ENCODE measurements at regions not wholly inside any gene's neighbourhood (a gene's known extent, or its start where the extent isn't known, plus 50 kb on each side); places are given as distances from the start of the nearest gene placed in this dataset.

DNA sequence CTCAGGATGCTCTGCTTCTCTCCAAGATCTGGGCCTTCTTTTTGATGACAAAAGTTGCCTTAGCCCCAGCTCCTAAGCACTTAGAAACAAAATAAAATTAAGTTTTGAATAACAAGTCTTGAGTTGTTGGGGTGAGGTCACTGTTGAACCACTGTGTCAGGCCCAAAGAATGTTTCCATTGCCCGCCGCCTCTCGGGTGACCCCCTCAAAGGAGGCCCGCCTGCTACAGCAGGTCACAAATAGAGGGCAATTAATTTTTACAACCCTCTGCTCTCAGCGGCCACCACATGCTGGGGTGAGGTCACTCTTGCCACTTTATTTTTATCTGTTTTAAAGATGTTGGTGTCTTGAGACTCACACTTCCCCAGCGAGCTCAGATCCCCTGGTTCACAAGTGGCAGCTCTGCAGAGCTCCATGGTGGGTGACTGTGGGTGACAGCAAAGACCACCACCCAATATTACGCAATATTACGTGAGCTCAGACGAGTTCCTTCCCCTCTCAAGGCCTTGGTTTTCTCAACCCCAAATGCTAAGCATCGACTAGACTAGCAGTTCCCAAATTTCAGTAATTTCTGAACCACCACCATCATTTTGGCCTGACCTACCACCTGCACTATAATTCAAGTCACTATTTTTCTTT lies 247.7 kb upstream of the PMEPA1 start:
- H3K27me3 ChIP-seq = peaks cover 0 to 6% (median 0%) of the 10 kb centered on the region in 4 donors
- intact Hi-C loops (cut with DNase I) = no loop called here
- WGBS, 2 donors = 75 to 80% methylated on average over 10 of the region's 10 CpGs
- peaks cover 0 to 16% (median 0%) of the 10 kb centered on the region in 3 donors for H3K4me1 ChIP-seq
- no peaks in the 10 kb centered on the region for H3K36me3 ChIP-seq
- H3K9me3 ChIP-seq = no peaks in the 10 kb centered on the region
- H3K27ac ChIP-seq = no peak overlapping the region
- DNase-seq = no peak
- no peak overlapping the region for H3K4me3 ChIP-seq
- no peak for TF ChIP-seq POLR2A (IDR thresholded peaks at IDR 0.05)
- TF ChIP-seq, protein P1, sequence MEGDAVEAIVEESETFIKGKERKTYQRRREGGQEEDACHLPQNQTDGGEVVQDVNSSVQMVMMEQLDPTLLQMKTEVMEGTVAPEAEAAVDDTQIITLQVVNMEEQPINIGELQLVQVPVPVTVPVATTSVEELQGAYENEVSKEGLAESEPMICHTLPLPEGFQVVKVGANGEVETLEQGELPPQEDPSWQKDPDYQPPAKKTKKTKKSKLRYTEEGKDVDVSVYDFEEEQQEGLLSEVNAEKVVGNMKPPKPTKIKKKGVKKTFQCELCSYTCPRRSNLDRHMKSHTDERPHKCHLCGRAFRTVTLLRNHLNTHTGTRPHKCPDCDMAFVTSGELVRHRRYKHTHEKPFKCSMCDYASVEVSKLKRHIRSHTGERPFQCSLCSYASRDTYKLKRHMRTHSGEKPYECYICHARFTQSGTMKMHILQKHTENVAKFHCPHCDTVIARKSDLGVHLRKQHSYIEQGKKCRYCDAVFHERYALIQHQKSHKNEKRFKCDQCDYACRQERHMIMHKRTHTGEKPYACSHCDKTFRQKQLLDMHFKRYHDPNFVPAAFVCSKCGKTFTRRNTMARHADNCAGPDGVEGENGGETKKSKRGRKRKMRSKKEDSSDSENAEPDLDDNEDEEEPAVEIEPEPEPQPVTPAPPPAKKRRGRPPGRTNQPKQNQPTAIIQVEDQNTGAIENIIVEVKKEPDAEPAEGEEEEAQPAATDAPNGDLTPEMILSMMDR (IDR thresholded peaks at IDR 0.05) = no peak

DNA sequence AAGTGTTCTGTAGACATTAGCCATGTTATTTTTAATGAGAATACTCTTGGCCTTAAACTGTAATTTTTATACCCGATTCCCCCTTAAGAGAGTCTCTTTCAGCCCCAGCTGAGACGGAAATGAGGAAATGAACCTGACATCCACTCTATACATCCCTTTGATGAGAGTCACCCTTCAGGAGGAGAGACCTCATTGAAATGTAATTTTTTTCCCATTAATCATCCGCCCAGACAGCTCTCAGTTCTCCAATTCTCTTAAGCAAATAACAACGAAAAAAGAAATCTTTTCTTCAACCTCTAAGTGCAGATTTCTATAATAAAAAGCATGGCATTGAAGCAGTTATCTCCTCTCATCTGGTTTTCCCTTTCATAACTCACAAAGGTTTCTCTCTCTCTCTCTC lies 243.8 kb upstream of the PMEPA1 start:
- no peak overlapping the region for H3K27ac ChIP-seq
- no peak for DNase-seq
- no peaks in the 10 kb centered on the region for H3K36me3 ChIP-seq
- intact Hi-C loops (cut with DNase I) = no loop called here
- TF ChIP-seq, protein P1 (IDR thresholded peaks at IDR 0.05) = no peak
- TF ChIP-seq POLR2A (IDR thresholded peaks at IDR 0.05) = no peak
- no peaks in the 10 kb centered on the region for H3K27me3 ChIP-seq
- no peak overlapping the region for H3K4me3 ChIP-seq
- WGBS, 2 donors = 39 to 69% methylated on average over 4 of the region's 4 CpGs
- H3K9me3 ChIP-seq = no peaks in the 10 kb centered on the region
- peaks cover 0 to 2% (median 0%) of the 10 kb centered on the region in 3 donors for H3K4me1 ChIP-seq

DNA sequence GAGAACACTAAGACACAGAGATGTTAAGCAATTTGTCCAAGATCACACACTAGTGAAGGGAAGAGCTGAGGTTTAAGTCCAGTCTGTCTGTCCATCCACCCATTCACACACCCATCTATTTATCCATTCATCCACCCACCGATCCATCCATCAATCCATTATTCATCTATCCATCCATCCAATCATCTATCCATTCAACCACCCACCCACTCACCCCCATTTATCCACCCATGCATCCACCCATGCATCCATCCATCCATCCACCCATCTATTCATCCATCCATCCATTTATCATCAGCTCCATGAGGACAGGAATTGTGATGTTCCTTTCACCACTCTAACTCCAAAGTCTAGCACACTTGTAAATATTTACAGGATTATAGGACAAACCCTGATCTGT lies 242.3 kb upstream of the PMEPA1 start:
- Histone ChIP-seq H3K27me3 (no peaks in the 10 kb centered on the region), H3K4me1 (peaks cover 0 to 12% (median 0%) of the 10 kb centered on the region in 3 donors), H3K4me3 (no peak overlapping the region), H3K36me3 (no peaks in the 10 kb centered on the region), H3K27ac (no peak overlapping the region), H3K9me3 (no peaks in the 10 kb centered on the region)
- intact Hi-C loops (cut with DNase I) = no loop called here
- TF ChIP-seq POLR2A (IDR thresholded peaks at IDR 0.05) = no peak
- TF ChIP-seq, protein P1 (IDR thresholded peaks at IDR 0.05) = no peak
- no peak for DNase-seq
- 97 to 100% methylated on average over 1 of the region's 1 CpG for WGBS, 2 donors

DNA sequence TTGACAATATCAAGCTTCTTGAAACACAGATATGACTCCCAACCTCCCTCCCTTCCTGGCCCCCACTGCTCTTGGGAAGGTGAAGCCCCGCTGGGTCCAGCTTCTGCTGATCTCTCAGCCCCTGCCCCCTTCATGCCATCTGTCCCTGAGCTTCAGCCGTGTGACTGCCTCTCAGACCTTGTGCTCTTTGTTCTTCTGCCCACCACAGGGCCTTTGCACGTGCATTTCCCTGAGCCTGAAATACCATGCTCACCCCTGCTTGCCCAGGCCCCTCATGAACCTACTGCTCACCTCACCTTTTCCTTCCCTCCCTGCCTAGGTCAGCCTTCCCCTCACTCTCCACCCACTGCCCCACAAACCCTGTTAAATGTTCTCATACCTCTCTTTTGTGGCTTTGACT lies 241.7 kb upstream of the PMEPA1 start:
- intact Hi-C loops (cut with DNase I) = no loop called here
- Histone ChIP-seq H3K27me3 (no peaks in the 10 kb centered on the region), H3K27ac (no peak overlapping the region), H3K36me3 (no peaks in the 10 kb centered on the region), H3K4me1 (peaks cover 0 to 12% (median 0%) of the 10 kb centered on the region in 3 donors), H3K9me3 (no peaks in the 10 kb centered on the region), H3K4me3 (no peak overlapping the region)
- WGBS, 2 donors = 78% methylated on average over 3 of the region's 3 CpGs
- DNase-seq = no peak
- TF ChIP-seq POLR2A (IDR thresholded peaks at IDR 0.05) = no peak
- TF ChIP-seq, protein P1 (IDR thresholded peaks at IDR 0.05) = no peak

DNA sequence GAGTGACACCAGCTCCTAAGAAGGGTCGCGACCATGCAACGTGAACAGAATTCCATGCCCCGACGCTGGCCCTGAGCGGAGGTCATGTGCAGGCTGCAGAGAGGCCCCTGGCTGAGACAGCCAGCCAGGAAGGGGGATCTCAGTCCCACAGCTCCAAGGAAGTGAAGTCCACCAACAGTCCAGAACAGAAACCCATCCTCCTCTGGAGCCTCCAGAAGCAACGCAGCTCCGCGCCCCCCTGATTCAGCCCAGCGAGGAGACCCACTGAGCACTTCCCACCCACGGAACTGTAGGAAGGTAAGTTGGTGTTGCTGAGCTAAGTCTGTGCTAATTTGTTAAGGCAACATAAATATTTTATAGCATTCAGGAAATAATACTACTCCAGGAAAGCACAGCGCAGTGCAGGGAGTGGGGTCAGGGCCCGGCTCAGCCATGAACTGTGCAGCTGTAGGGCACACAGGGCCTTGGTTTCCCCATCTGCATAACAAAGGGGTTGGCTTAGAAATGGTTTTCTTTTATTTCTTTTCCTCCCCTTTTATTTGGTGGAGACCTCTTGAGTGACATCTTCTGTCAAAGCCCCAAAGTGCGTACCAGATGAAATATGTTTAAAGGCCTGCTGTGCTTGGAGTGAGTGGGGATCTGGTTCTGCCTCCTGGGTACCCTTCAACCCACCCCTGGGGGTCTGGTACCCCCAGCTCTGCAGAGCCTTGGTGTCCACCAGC lies 241.1 kb upstream of the PMEPA1 start:
- TF ChIP-seq, protein P1 (IDR thresholded peaks at IDR 0.05) = no peak
- no peak for TF ChIP-seq POLR2A (IDR thresholded peaks at IDR 0.05)
- peaks cover 0 to 12% (median 0%) of the 10 kb centered on the region in 3 donors for H3K4me1 ChIP-seq
- WGBS, 2 donors = 88 to 89% methylated on average over 12 to 13 of the region's 14 CpGs

More for the DNA sequence above, 241.1 kb upstream of the PMEPA1 start:
- no peak overlapping the region for H3K27ac ChIP-seq
- H3K27me3 ChIP-seq = no peaks in the 10 kb centered on the region
- no peaks in the 10 kb centered on the region for H3K9me3 ChIP-seq
- no peak overlapping the region for H3K4me3 ChIP-seq
- no peak for DNase-seq
- intact Hi-C loops (cut with DNase I) = no loop called here
- no peaks in the 10 kb centered on the region for H3K36me3 ChIP-seq

Measured in esophagus squamous epithelium (tissue), 5 donors.